HG02623 (cell line): ENCODE measurements at regions not wholly inside any gene's neighbourhood (a gene's known extent, or its start where the extent isn't known, plus 50 kb on each side); places are given as distances from the start of the nearest gene placed in this dataset.
"Not testable (repeated sequence)": the region's sequence is repeated elsewhere in the genome, so short reads cannot be mapped to it uniquely, and the experiment has no call there.

ENCODE experiments used
- ATAC-seq: cut with Tn5 transposase; IDR thresholded peaks from one replicate; pipeline ENCODE4 v1.9.1; 2021; ENCODE audit warnings: moderate library complexity; ENCODE audit not compliant: unreplicated experiment

GRCh38 chr9:25461416-25461815, 216.8 kb downstream of the TUSC1 start:
- ATAC-seq, result no peak

- ATAC-seq, result no peak
These were observed 224.4 kb downstream of the TUSC1 start for GRCh38 chr9:25453875-25454274.

GRCh38 chr9:25449503-25449902, 228.7 kb downstream of the TUSC1 start:
- ATAC-seq, result no peak

GRCh38 chr9:25445721-25446120, 232.5 kb downstream of the TUSC1 start:
- ATAC-seq, result not testable (repeated sequence)

- ATAC-seq, result no peak
These were observed 235.7 kb downstream of the TUSC1 start for GRCh38 chr9:25442526-25442925.

GRCh38 chr9:25427898-25428297, 250.3 kb downstream of the TUSC1 start:
- ATAC-seq, result no peak

- no peak for ATAC-seq
These were observed 251.0 kb downstream of the TUSC1 start for GRCh38 chr9:25427290-25427689.

- ATAC-seq, result no peak
These were observed 256.7 kb downstream of the TUSC1 start for GRCh38 chr9:25421560-25421959.

GRCh38 chr9:25418974-25419373, 259.3 kb downstream of the TUSC1 start:
- no peak for ATAC-seq

GRCh38 chr9:25415718-25416117, 262.5 kb downstream of the TUSC1 start:
- no peak for ATAC-seq

- no peak for ATAC-seq
These were observed 265.6 kb downstream of the TUSC1 start for GRCh38 chr9:25412646-25413045.

- no peak for ATAC-seq
These were observed 280.5 kb downstream of the TUSC1 start for GRCh38 chr9:25397746-25398145.

GRCh38 chr9:25396828-25397227, 281.4 kb downstream of the TUSC1 start:
- no peak for ATAC-seq

GRCh38 chr9:25381141-25381540, 297.1 kb downstream of the TUSC1 start:
- ATAC-seq, result no peak

GRCh38 chr9:25377039-25377438, 301.2 kb downstream of the TUSC1 start:
- ATAC-seq, result no peak

GRCh38 chr9:25374281-25374680, 304.0 kb downstream of the TUSC1 start:
- ATAC-seq, result no peak

- no peak for ATAC-seq
These were observed 311.3 kb downstream of the TUSC1 start for GRCh38 chr9:25366906-25367305.

- ATAC-seq, result no peak
These were observed 324.5 kb downstream of the TUSC1 start for GRCh38 chr9:25353783-25354182.

- no peak for ATAC-seq
These were observed 328.2 kb downstream of the TUSC1 start for GRCh38 chr9:25350011-25350410.

- no peak for ATAC-seq
These were observed 356.1 kb downstream of the TUSC1 start for GRCh38 chr9:25322142-25322541.

- ATAC-seq, result no peak
These were observed 367.3 kb downstream of the TUSC1 start for GRCh38 chr9:25310961-25311360.

- no peak for ATAC-seq
These were observed 369.7 kb downstream of the TUSC1 start for GRCh38 chr9:25308549-25308948.

- ATAC-seq, result no peak
These were observed 375.6 kb downstream of the TUSC1 start for GRCh38 chr9:25302601-25303000.

GRCh38 chr9:25288195-25288594, 390.0 kb downstream of the TUSC1 start:
- not testable (repeated sequence) for ATAC-seq
